ENCODE measurements at regions not wholly inside any gene's neighbourhood (a gene's known extent, or its start where the extent isn't known, plus 50 kb on each side); places are given as distances from the start of the nearest gene placed in this dataset.

- Histone ChIP-seq H4K20me1 (ENCODE audit: insufficient read depth, low read length) (no peaks in the 10 kb centered on the region), H3K9me3 (ENCODE audit: low read length) (no peaks in the 10 kb centered on the region), H3K27me3 (ENCODE audit: control insufficient read depth in 1 of 2, insufficient read depth in 2 of 2, low read length in 2 of 2) (no peaks in the 10 kb centered on the region; a peak in 1 of 5 replicates), H2AFZ (ENCODE audit: low read length) (no peak overlapping the region), H3K4me3 (replicated peaks in 1 of 3; ENCODE audit: insufficient read depth in 1 of 3, low read depth in 2 of 3, low read length in 3 of 3) (no peak overlapping the region), H3K27ac (ENCODE audit: extremely low read length, insufficient read depth, low read length) (no peak overlapping the region), H3K79me2 (ENCODE audit: insufficient read depth, low read length) (no peaks in the 10 kb centered on the region), H3K4me1 (ENCODE audit: insufficient read depth, low read length) (no peaks in the 10 kb centered on the region), H3K36me3 (replicated peaks in 1 of 2; ENCODE audit: control insufficient read depth in 1 of 2, insufficient read depth in 2 of 2, low read length in 2 of 2) (no peaks in the 10 kb centered on the region), H3K4me2 (ENCODE audit: low read depth, low read length) (no peak overlapping the region), H3K9ac (ENCODE audit: insufficient read depth, low read depth, low read length) (no peak overlapping the region)
- WGBS (ENCODE audit: low lambda C conversion rate), result 3% methylated on average over 3 of the region's 3 CpGs
- ChIA-PET CTCF (ENCODE audit: low intra/inter-chr PET ratio, low total read pairs) (no interaction called here), POLR2A (no interaction called here)
- in situ Hi-C loops (cut with HindIII; ENCODE audit: extremely low pct_ligation_motif_present, low pct_unique_long_range_greater_than_20kb), result no loop called here
- TF ChIP-seq, protein P1, sequence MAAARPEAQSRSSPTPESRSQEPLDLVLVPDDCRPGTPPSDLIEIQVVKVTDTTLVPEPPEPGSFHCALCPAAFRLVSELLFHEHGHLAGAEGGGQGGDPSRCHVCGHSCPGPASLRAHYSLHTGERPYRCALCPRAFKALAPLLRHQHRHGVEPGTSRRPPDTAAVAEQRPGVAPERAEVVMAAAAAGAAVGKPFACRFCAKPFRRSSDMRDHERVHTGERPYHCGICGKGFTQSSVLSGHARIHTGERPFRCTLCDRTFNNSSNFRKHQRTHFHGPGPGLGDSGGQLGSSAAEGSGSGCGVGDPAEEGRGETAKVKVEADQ (CRISPR knock-in tag; IDR thresholded peaks at IDR 0.05; ENCODE audit: borderline replicate concordance), result no peak
- TF ChIP-seq TBX3 (IDR thresholded peaks at IDR 0.05; ENCODE audit: borderline replicate concordance) (no peak), ZNF362 (CRISPR knock-in tag; IDR thresholded peaks at IDR 0.05; ENCODE audit: borderline replicate concordance) (no peak)
- BruUV-seq (replicated peaks), result no TSS peak
- DNase-seq (ENCODE audit: low spot score), result no peak
- no peak for FAIRE-seq
- intact Hi-C loops (cut with micrococcal nuclease; ENCODE audit: unreplicated experiment), result no loop called here
- no peak for ATAC-seq
Measured at GRCh38 chr16:77669057-77669456, 53.3 kb upstream of the NUDT7 start.

Data from HepG2 (cell line).